Astrocyte (in vitro differentiated cells and primary cell): ENCODE measurements at regions not wholly inside any gene's neighbourhood (a gene's known extent, or its start where the extent isn't known, plus 50 kb on each side); places are given as distances from the start of the nearest gene placed in this dataset.

Source experiments
- CTCF ChIP-seq: IDR thresholded peaks from 2 replicates; pipeline ENCODE4 v1.5.1; 2011; ENCODE audit warnings: low read depth, mild to moderate bottlenecking, inconsistent platforms, low read length, moderate library complexity; ENCODE audit not compliant: insufficient read depth
- EZH2 ChIP-seq: IDR thresholded peaks from 2 replicates; pipeline ENCODE4 v1.6.1; 2012; ENCODE audit warnings: mild to moderate bottlenecking, low read length, inconsistent platforms; ENCODE audit not compliant: insufficient read depth

- TF ChIP-seq CTCF, result no peak
- TF ChIP-seq EZH2, result no peak
Observed at GRCh38 chr2:107525406-107525805, 301.3 kb upstream of the RGPD4 start.
